ENCODE measurements at regions not wholly inside any gene's neighbourhood (a gene's known extent, or its start where the extent isn't known, plus 50 kb on each side); places are given as distances from the start of the nearest gene placed in this dataset.

DNA sequence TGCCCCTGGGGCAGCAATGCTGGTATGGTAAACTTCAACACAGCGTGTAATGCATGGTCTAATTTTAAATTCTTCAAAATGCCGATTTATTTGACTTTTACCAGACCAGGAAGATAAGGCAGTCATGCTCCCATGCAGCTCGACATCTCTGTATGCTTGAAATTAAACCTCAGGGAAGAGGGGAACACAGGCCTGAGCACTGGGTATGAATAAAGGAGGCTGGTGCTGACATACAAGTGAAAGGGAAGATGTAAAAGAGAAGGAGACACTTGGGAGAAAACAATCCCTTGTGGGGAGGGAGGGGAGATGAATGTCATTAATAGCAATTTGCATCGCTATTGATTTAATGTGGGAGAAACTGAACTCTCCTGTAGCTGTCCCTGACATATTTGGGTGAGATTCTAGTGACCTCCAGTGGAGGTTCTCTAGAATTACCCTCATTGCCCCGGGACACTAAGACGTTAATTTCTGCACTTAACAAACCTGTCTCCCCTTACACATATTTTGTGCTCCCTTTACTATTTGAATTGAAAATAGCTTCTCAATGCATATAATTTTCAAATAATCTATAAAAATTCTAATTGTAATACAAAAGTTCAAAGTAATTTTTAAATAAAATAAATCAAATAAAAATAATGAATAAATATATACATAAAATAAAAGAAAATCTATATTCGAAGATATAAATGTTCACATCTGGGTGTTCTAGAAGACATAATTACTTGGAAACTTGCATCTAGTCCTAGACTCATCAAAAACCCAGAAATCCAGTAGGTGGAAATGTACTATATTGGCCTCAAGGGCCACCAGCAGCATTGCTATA lies 283.1 kb downstream of the LMX1A start:
- DNase-seq: no peak

DNA sequence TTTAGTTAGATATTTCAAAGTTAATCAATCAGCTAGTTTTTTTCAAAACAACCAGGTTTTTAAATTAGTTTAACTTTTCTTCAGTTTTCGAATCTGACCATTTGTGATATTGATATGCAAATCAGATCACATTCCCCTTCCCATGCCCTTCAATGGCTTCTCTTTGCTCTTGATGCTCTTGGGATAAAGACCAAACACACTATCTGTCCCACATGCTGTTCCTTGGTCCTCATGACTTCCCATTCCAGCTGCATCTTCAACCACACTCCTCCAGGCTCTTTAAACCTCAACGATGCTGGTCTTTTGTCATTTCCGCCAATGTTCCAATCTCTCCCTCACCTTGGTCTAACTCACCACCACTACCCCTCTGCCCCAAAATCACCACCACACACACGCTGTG lies 285.8 kb downstream of the LMX1A start:
- no peak for DNase-seq

- no peak for DNase-seq
These were observed 286.7 kb downstream of the LMX1A start for GRCh38 chr1:165069829-165070228.

DNA sequence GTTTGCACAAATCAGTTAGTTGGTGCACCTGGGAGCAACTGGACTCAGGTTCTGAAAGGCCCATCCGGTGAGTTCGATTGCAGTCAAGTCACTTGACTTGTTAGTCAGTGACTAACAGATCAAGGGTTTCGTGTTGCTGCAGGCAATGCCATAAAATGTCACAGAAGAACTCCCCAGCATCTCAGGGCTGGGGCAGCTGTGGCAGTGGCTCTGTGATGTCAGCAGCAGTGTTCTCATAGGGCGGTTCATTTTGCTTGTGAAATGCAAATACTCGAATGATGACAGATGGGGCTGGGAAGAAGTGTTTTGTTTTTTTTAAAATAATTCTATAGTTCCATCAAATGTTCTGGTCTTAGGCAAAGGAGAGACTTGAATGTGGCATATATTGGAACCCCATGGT lies 287.8 kb downstream of the LMX1A start:
- no peak for DNase-seq

GRCh38 chr1:165067829-165068228 lies 288.7 kb downstream of the LMX1A start:
- DNase-seq: no peak

DNA sequence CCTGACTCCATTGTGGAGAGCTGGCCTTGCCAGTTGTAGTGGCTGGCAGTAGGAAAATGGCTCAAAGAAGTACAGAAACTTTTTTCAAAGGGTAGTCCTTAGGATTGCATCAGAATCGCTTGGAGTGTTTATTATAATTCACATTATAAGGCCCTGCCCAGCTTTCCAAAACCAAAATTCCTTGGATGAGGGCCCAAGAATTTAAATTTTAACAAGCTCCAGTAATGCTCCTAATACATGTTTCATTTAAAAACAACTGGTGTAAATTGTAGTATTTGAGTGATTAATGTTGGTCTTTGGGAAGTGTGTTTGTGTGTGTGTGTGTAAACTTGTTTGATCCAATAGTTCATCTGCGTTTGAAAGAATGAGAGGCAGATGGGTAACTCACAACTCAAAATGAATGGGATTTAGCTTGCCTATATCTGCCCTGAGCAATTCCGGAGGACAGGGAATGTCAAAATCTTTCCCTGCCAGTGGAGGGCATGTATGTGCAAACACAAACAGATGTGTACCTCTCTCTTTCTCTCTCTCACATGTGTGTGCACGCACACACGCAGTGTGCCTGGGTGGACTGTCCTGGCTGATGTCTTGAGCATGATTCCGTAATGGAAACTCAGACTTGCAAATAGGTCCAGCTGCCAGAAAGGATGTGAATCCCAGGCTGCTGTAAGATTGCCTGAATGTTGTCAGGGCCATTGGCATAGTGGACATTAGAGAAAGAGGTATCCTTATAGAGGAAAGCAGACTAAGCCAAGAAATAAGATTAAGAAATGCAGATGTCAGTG lies 293.1 kb downstream of the LMX1A start:
- no peak for DNase-seq

- DNase-seq: no peak
These were observed 294.2 kb downstream of the LMX1A start for GRCh38 chr1:165062346-165062745.

DNA sequence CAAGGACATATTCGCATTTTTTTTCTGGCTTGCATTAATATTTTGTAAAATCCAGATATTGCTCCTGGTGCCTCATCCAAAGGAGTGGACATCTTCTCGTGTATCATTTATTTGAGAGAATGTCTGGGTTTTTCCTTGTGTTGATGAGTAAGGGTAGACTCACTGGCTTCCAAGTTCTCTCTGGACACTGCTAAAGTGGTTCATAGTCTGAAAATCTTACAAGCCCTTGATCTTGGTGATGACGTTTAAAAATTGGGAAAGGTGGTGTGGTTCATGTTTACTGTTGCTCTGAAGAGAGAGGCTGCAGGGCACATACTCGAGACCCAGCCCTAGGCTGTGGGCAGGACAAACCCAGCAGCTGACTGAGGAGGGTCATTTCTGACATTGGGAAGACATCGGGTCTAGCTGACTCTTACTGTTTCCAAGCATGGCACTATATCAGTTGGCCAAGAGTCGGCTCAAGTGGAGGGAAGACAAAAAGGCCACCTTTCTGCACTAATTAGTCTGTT lies 296.2 kb downstream of the LMX1A start:
- no peak for DNase-seq

DNA sequence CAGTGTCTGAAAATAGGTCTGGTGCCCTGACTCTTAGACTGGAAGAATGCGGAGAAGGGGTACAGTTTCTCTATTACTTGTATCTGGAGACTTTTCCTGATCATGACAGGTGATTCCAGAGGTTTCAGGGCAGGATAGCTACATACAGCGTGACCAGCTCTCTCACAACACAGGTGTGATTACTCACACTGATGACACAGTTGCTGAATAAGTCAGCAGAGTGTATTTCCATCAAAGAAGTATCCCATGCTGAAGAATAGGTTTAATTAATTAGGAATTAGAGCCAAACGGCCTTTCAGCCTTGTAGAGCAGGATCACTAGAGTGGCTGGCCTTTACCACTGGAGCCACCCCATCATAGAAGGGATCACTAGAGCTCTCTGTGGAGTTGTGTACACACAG lies 298.6 kb downstream of the LMX1A start:
- no peak for DNase-seq

DNA sequence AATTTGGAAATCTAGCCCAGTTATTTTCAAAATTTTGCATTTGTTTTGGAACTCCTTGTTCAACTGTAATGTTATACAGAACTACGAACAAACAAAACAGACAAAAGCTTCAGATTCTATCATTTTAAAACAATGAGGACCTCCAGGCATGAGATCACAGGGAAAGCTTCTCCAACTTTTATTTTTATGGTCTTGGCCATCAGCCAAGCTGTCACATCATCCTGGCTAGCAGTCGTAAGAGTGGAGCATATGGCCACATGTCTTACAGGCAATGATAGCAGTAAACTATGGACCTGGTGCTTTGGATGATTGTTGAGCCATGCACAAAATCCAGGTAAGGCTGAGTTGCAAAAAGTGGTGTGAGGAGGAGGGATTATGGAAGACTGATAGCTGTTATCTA lies 299.6 kb downstream of the LMX1A start:
- no peak for DNase-seq

- no peak for DNase-seq
These were observed 300.9 kb downstream of the LMX1A start for GRCh38 chr1:165055581-165055980.

DNA sequence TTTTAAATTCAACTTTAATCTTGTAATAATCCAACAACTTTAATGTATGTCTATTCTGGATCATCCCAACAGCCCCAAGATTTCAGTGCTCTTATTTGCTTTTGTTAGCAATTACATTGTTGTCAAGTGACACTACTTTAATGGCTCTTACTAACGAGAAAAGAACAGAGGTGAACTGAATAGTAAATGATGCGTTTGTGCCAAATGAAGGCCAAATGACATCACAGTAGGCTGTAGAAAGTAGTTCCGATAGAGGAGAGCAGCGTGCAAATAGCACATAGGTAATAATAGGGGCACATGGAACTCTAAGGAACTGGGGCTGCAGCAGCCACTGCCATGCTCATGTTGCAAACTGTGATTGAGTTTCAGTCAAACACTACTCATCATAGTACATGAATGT lies 301.9 kb downstream of the LMX1A start:
- DNase-seq: no peak

- no peak for DNase-seq
These were observed 303.2 kb downstream of the LMX1A start for GRCh38 chr1:165053351-165053750.

- DNase-seq: no peak
These were observed 303.6 kb downstream of the LMX1A start for GRCh38 chr1:165052936-165053335.

DNA sequence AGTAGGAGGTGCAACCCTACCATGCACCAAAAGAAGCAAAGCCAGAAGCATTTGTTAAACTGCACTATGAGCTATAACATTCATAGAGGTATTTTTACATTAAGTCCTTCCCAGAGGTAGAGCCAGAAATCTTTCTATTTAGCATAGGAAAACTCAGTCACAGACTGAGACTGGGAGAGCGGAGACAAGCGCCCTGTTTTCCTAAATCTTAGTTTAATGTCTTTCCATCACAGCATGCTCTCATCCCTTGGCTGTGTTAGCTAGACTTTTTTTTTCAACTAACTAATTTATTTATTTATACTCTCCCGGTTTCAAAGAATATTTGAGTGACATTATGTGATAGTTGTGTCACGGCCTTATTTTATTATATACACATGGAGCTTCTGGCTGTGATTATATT lies 304.1 kb downstream of the LMX1A start:
- DNase-seq: no peak

DNA sequence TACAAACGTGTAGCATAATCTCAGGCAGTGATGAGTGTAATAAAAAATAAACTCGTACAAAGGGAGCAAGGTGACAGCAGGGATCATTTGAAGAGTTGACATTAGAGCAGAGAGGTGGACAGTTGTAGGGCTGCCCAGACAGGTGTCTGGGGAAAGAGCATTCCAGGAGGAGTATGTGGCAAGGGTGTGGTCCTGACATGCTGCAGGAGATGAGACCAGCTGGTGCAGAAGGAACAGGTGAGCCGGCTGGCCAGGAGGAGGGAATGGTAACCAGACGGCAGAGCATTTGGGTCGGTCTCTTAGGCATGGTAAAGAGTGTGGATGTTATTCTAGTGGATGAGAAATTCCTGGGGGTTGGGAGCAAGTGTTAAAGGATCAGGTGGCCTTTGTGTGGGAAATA lies 306.3 kb downstream of the LMX1A start:
- no peak for DNase-seq

DNA sequence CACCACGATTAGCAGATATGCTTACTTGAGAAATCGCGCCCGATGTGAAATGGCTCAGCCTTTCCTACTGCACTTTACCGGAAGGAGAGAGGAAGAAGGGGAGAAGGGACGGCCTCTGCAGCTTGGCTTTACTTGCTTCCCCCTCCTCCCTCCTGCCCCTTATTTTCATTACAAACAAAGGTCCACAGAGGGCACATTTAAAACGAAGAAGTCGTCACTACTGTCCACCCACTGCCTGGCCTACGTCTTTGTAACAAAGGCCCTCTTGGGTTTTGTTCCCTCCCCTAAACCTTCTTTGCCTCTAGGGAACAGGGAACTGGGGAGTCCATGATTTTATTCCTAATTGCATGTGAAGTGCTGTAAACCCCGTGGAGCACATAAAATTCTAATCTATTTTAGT lies 308.5 kb downstream of the LMX1A start:
- no peak for DNase-seq

GRCh38 chr1:165045902-165046301 lies 310.6 kb downstream of the LMX1A start:
- no peak for DNase-seq

- DNase-seq: no peak
These were observed 315.9 kb downstream of the LMX1A start for GRCh38 chr1:165040641-165041040.

DNA sequence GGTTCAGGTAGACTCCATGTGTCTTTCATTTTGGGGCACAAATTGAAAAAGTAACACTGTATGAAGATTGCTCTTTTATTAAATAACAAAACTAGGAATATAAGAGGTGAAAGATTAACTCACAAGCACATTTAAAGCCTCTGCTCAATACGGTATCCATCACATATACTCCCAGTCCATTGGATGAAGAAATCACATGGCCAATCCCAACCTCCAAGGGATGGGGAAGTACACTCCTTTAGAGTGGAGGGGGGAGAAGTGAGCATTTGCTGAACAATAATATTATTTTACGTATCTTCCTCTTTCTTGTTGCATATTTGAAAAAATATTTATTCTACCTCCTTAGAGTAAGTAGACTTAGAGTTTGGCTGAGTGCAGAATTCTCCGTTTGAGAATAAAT lies 316.5 kb downstream of the LMX1A start:
- no peak for DNase-seq

DNA sequence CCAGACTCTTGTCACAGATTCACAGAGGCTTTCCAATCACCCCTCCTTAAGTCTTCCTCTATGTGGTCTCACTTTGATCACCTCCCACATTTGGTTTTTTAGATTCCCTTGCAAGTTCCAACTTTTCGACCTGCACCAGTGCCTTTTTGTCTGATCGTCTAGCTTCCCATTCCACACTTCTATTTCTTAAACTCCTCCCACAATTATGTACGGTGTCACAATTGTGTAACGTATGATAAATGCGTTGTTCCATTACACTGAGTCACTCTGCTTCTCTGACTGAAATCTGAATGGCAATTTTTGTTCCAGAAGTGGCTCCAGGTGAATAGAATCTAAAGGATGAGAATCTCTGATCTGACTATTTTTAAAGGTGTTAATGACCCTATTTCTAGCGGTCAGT lies 320.1 kb downstream of the LMX1A start:
- DNase-seq: no peak

DNA sequence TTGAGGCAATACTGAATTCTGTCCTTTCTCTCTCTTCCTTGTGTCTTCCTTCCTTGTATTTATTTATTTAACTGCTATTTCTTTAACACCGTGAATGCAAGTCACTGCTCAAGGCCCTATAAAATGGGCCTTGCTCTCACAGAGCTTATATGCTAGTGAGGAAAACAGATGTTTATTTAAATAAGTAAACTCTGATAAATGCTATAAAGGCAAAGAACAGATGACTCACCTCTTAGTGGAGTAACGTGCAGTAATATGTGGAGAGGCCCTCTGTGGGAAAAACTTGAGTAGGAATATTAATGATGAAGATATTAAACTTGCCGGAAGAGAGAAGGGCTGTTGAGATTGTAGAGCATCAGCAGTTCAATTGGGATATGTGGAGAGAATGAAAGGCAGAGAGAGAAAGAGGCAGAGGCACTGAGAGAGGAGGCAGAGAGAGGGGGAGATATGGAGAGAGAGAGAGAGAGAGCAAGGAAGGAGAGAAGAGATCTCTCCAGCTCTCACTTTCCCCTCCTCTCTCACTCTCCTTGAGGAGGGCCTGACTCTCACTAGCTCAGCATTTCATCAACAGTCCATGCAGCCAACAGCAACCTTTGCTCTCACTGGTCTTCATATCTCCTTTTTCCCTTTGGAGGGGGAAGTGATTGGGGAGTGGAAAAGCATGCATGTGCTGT lies 322.2 kb downstream of the LMX1A start:
- no peak for DNase-seq

DNA sequence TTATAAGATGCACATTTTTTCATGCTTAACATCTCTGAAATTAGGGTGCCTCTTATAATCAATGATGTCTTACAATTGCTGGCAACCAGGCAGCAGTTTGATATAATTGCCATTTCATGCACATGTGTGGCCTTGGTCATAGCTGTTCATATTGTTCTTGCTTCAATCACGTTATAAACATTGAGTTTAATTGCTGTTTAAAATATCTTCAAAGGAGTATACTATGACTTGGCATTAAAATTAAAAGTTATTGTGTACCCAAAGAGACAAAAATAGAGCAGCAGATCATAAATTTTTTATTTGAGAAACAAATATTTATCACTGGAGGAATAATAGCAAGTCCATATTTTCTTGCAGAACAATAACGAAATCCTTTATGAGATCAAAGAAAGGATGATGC lies 325.5 kb downstream of the LMX1A start:
- DNase-seq: no peak

- DNase-seq: no peak
These were observed 330.7 kb downstream of the LMX1A start for GRCh38 chr1:165025805-165026204.
